BJ (cell line): ENCODE measurements at regions not wholly inside any gene's neighbourhood (a gene's known extent, or its start where the extent isn't known, plus 50 kb on each side); places are given as distances from the start of the nearest gene placed in this dataset. TPM values are rescaled to one million over a fixed set of nuclear protein-coding genes. Genes with fewer than 3 reads are reported as not detected.

Experiments
- CTCF ChIA-PET: fragments of 350-600 bp; formaldehyde crosslinking; extraction: SDS; loops from one replicate; lab custom pipeline; 2021; ENCODE audit warnings: antibody characterized with exemption, inconsistent platforms; lab: Yijun Ruan, JAX
- POLR2A ChIA-PET: fragments of 300-600 bp; sonication (Branson Sonifier 250); formaldehyde crosslinking; extraction: SDS; loops from one replicate; lab custom pipeline; 2021; ENCODE audit warnings: antibody characterized with exemption; lab: Charles Lee
- DNase-seq: peaks from one replicate; pipeline ENCODE4 v3.0.0-alpha.2; 2011; ENCODE audit warnings: low read depth
- H3K27me3 ChIP-seq: 2 replicates; pipeline ENCODE4 v1.6.0; 2011; ENCODE audit warnings: low read length; ENCODE audit not compliant: control insufficient read depth, insufficient read depth
- H3K36me3 ChIP-seq: 2 replicates; pipeline ENCODE4 v1.5.1; 2011; ENCODE audit warnings: low read length; ENCODE audit not compliant: control insufficient read depth, insufficient read depth
- H3K4me3 ChIP-seq: 2 replicates; pipeline ENCODE4 v1.5.1; 2011; ENCODE audit warnings: low read depth, mild to moderate bottlenecking, control low read depth, low read length
- small RNA-seq: library from RNA; depleted of rRNA; stranded (forward); fragments of <200 nt; gene quantifications from one replicate; pipeline ENCODE3, GENCODE V24; 2012; ENCODE audit warnings: low replicate concordance, low read depth; ENCODE audit not compliant: insufficient read length
- TF ChIP-seq, protein P1 (sequence below): IDR thresholded peaks from 2 replicates; pipeline ENCODE4 v1.5.1; 2011; ENCODE audit warnings: low read depth, mild to moderate bottlenecking, control low read depth, inconsistent platforms, low read length, moderate library complexity; ENCODE audit not compliant: insufficient read depth

DNA sequence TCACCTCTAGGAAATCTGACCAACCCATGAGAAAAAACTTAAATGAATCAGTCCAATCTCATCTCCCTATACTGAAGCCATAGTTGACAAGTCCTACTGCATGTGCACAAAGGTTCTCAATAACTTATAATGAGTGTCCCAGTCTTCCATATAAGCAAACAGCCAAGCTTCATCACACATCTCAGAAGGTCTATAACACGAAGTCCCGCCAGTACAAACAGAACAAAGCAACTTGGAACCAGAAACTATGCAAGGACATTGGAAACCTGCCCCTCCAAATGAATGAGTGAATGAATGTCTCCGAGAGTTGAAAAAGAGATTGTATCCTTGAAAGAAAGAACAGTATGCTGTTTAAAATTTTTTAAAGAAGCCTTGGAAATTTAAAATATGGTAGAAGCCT is 53.6 kb upstream of the IPO9 start:
- ChIA-PET POLR2A (no interaction called here), CTCF (interaction anchor here (1.0 to 4.1 kb wide), 6 partner anchors 11 to 66 kb away, joined by 3 to 15 read pairs (median 3); no protein-coding TSS in a partner anchor)
- DNase-seq: no peak
- H3K36me3 ChIP-seq: peaks cover 1% of the 10 kb centered on the region; the same call in 1 of the 2 replicates
- H3K27me3 ChIP-seq: no peaks in the 10 kb centered on the region
- TF ChIP-seq, protein P1, sequence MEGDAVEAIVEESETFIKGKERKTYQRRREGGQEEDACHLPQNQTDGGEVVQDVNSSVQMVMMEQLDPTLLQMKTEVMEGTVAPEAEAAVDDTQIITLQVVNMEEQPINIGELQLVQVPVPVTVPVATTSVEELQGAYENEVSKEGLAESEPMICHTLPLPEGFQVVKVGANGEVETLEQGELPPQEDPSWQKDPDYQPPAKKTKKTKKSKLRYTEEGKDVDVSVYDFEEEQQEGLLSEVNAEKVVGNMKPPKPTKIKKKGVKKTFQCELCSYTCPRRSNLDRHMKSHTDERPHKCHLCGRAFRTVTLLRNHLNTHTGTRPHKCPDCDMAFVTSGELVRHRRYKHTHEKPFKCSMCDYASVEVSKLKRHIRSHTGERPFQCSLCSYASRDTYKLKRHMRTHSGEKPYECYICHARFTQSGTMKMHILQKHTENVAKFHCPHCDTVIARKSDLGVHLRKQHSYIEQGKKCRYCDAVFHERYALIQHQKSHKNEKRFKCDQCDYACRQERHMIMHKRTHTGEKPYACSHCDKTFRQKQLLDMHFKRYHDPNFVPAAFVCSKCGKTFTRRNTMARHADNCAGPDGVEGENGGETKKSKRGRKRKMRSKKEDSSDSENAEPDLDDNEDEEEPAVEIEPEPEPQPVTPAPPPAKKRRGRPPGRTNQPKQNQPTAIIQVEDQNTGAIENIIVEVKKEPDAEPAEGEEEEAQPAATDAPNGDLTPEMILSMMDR: no peak
- no peak overlapping the region for H3K4me3 ChIP-seq

DNA sequence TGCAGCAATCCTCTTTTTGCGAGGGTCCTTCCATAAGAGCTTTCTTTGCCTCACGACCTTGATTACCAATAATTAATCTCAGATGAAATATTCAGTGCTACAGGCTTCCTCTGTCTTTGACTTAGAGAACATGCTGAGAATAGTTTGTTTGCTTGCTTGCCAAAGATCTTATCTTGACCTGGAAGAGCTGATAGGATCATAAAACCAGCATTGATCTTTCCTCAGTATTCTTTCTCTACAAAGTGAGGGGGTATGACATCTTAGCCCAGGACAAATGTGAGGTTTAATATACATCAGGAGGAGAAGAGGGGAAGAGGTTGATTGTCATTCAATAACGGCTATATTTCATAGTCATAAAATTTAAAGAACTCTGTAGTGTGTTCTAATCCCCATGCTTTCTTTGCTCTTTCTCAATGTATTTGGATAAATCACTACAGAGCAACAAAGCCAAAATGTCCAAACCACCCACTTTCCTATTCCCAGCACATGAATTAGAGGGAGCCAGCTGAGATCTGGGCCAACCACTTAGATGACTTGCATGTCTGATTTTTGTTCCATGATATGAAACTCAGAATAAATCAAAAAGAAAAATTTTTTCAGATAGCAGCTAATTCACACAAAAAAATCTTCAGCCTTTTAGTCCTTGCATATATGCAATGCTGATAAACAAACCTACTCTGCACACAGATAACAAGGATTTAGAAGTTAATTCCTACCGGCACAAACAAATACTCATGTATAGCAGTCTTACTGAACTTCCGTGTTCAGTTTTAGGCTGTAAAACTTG is 50.5 kb upstream of the IPO9 start:
- DNase-seq: no peak
- POLR2A ChIA-PET: no interaction called here
- peaks cover 13% of the 10 kb centered on the region for H3K36me3 ChIP-seq
- CTCF ChIA-PET: interaction anchor here (0.5 to 2.1 kb wide), 9 partner anchors 9 to 248 kb away, joined by 3 to 8 read pairs (median 5); no protein-coding TSS in a partner anchor
- TF ChIP-seq, protein P1: no peak
- no peak overlapping the region for H3K4me3 ChIP-seq
- no peaks in the 10 kb centered on the region for H3K27me3 ChIP-seq

Small RNA genes in the stretch of these regions (small RNA-seq; reads per million reads assigned to genes)
- not detected for gene MIR5191
- gene RNU6-501P: not detected
